Uterus (tissue), 2 donors: ENCODE measurements at regions not wholly inside any gene's neighbourhood (a gene's known extent, or its start where the extent isn't known, plus 50 kb on each side); places are given as distances from the start of the nearest gene placed in this dataset.

Source experiments
- POLR2A ChIP-seq, 2 donors: fragments of 450-650 bp; IDR thresholded peaks; one replicate each; pipeline ENCODE4 v1.6.1; 2016; ENCODE audit warnings: antibody characterized with exemption in 2 of 2, mild to moderate bottlenecking in 1 of 2, moderate library complexity in 1 of 2
- TF ChIP-seq, protein P1 (sequence below), 4 experiments: fragments of 200-600 bp in 2 of 4; fragments of 450-650 bp in 2 of 4; sonication (generic) in 2 of 4; IDR thresholded peaks; one replicate each; pipeline ENCODE4 v1.5.1; 2016 to 2019; ENCODE audit warnings: antibody characterized with exemption in 4 of 4, mild to moderate bottlenecking in 2 of 4, moderate library complexity in 1 of 4

- TF ChIP-seq, protein P1, sequence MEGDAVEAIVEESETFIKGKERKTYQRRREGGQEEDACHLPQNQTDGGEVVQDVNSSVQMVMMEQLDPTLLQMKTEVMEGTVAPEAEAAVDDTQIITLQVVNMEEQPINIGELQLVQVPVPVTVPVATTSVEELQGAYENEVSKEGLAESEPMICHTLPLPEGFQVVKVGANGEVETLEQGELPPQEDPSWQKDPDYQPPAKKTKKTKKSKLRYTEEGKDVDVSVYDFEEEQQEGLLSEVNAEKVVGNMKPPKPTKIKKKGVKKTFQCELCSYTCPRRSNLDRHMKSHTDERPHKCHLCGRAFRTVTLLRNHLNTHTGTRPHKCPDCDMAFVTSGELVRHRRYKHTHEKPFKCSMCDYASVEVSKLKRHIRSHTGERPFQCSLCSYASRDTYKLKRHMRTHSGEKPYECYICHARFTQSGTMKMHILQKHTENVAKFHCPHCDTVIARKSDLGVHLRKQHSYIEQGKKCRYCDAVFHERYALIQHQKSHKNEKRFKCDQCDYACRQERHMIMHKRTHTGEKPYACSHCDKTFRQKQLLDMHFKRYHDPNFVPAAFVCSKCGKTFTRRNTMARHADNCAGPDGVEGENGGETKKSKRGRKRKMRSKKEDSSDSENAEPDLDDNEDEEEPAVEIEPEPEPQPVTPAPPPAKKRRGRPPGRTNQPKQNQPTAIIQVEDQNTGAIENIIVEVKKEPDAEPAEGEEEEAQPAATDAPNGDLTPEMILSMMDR (IDR thresholded peaks at IDR 0.05), result no peak
- TF ChIP-seq POLR2A (IDR thresholded peaks at IDR 0.05), result no peak
These were observed 450.0 kb upstream of the PDZRN3 start for GRCh38 chr3:74074700-74075099.
